Tibial nerve (tissue), 4 donors: ENCODE measurements at regions not wholly inside any gene's neighbourhood (a gene's known extent, or its start where the extent isn't known, plus 50 kb on each side); places are given as distances from the start of the nearest gene placed in this dataset.

Experiments
- DNase-seq, 2 donors: peaks; one replicate each; pipeline ENCODE4 v3.0.0-alpha.2; 2019; ENCODE audit warnings: low spot score in 2 of 2
- H3K27ac ChIP-seq, 4 donors: fragments of 200-600 bp; sonication (generic) in 3 of 4; one replicate each; pipeline ENCODE4 v1.5.1; 2017 to 2019; ENCODE audit warnings: mild to moderate bottlenecking in 1 of 4
- H3K27me3 ChIP-seq, 2 donors: fragments of 200-600 bp; sonication (generic) in 1 of 2; one replicate each; pipeline versions ENCODE4 v1.5.1 to v1.6.0; 2017 to 2019
- H3K36me3 ChIP-seq, 3 donors: fragments of 200-600 bp; sonication (generic); one replicate each; pipeline ENCODE4 v1.5.1; 2018 to 2019
- H3K4me1 ChIP-seq, 4 donors: fragments of 200-600 bp; sonication (generic) in 3 of 4; one replicate each; pipeline ENCODE4 v1.5.1; 2017 to 2019
- H3K4me3 ChIP-seq, 4 donors: fragments of 200-600 bp; sonication (generic) in 3 of 4; one replicate each; pipeline ENCODE4 v1.5.1; 2017 to 2019; ENCODE audit warnings: mild to moderate bottlenecking in 1 of 4, moderate library complexity in 1 of 4
- H3K9me3 ChIP-seq, 4 donors: fragments of 200-600 bp; sonication (generic) in 3 of 4; one replicate each; pipeline ENCODE4 v1.5.1; 2017 to 2019
- EP300 ChIP-seq, 2 donors: sonication (generic); formaldehyde crosslinking; IDR thresholded peaks; one replicate each; pipeline ENCODE4 v1.6.1; 2017; ENCODE audit warnings: antibody characterized with exemption in 2 of 2, mild to moderate bottlenecking in 1 of 2
- POLR2A ChIP-seq, 2 donors: fragments of 450-650 bp; IDR thresholded peaks; one replicate each; pipeline ENCODE4 v1.6.1; 2017; ENCODE audit warnings: antibody characterized with exemption in 2 of 2, mild to moderate bottlenecking in 2 of 2, moderate library complexity in 2 of 2
- WGBS, 2 donors: methylation state at CpG; one replicate each; pipeline ENCODE4 v1.1.5; 2018; 5-methylcytosine and 5-hydroxymethylcytosine counted together
- TF ChIP-seq, protein P1 (sequence below), 5 experiments: fragments of 200-600 bp in 3 of 5; fragments of 450-650 bp in 2 of 5; sonication (generic) in 3 of 5; IDR thresholded peaks; one replicate each; pipeline ENCODE4 v1.5.1; 2016 to 2019; ENCODE audit warnings: antibody characterized with exemption in 5 of 5, mild to moderate bottlenecking in 3 of 5, moderate library complexity in 2 of 5

- TF ChIP-seq POLR2A (IDR thresholded peaks at IDR 0.05), result no peak
- TF ChIP-seq, protein P1, sequence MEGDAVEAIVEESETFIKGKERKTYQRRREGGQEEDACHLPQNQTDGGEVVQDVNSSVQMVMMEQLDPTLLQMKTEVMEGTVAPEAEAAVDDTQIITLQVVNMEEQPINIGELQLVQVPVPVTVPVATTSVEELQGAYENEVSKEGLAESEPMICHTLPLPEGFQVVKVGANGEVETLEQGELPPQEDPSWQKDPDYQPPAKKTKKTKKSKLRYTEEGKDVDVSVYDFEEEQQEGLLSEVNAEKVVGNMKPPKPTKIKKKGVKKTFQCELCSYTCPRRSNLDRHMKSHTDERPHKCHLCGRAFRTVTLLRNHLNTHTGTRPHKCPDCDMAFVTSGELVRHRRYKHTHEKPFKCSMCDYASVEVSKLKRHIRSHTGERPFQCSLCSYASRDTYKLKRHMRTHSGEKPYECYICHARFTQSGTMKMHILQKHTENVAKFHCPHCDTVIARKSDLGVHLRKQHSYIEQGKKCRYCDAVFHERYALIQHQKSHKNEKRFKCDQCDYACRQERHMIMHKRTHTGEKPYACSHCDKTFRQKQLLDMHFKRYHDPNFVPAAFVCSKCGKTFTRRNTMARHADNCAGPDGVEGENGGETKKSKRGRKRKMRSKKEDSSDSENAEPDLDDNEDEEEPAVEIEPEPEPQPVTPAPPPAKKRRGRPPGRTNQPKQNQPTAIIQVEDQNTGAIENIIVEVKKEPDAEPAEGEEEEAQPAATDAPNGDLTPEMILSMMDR (IDR thresholded peaks at IDR 0.05), result no peak
- no peak for TF ChIP-seq EP300 (IDR thresholded peaks at IDR 0.05)
- 50 to 52% methylated on average over 15 of the region's 15 CpGs for WGBS, 2 donors
- Histone ChIP-seq H3K27me3 (no peaks in the 10 kb centered on the region), H3K4me1 (peaks cover 0 to 16% (median 8%) of the 10 kb centered on the region in 4 donors), H3K4me3 (no peak overlapping the region), H3K9me3 (peaks cover 0 to 7% (median 0%) of the 10 kb centered on the region in 4 donors), H3K27ac (no peak overlapping the region), H3K36me3 (no peaks in the 10 kb centered on the region)
- no peak for DNase-seq
These were observed 139.7 kb upstream of the CCND2 start for GRCh38 chr12:4133636-4134447.

- no peak for DNase-seq
- no peaks in the 10 kb centered on the region for H3K36me3 ChIP-seq
- whole genome bisulfite sequencing, 2 donors, result 76 to 86% methylated on average over 3 to 5 of the region's 5 CpGs
These were observed 140.5 kb upstream of the CCND2 start for GRCh38 chr12:4133029-4133428.

GRCh38 chr12:4121506-4122020, 152.0 kb upstream of the CCND2 start:
- no peaks in the 10 kb centered on the region for H3K36me3 ChIP-seq
- no peak overlapping the region for H3K27ac ChIP-seq
- H3K4me1 ChIP-seq, result peaks cover 0 to 20% (median 10%) of the 10 kb centered on the region in 4 donors
- DNase-seq, result no peak
- 58 to 68% methylated on average over 6 of the region's 6 CpGs for WGBS, 2 donors
- no peak overlapping the region for H3K4me3 ChIP-seq
- TF ChIP-seq EP300 (IDR thresholded peaks at IDR 0.05), result no peak
- TF ChIP-seq, protein P1 (IDR thresholded peaks at IDR 0.05), result no peak
- TF ChIP-seq POLR2A (IDR thresholded peaks at IDR 0.05), result no peak
- H3K27me3 ChIP-seq, result no peaks in the 10 kb centered on the region
- no peaks in the 10 kb centered on the region for H3K9me3 ChIP-seq

More at GRCh38 chr12:4133029-4133428, 140.5 kb upstream of the CCND2 start:
- no peaks in the 10 kb centered on the region for H3K27me3 ChIP-seq
- H3K27ac ChIP-seq, result no peak overlapping the region
- TF ChIP-seq, protein P1 (IDR thresholded peaks at IDR 0.05), result no peak
- TF ChIP-seq EP300 (IDR thresholded peaks at IDR 0.05) (no peak), POLR2A (IDR thresholded peaks at IDR 0.05) (no peak)
- H3K4me1 ChIP-seq, result peaks cover 0 to 16% (median 8%) of the 10 kb centered on the region in 4 donors
- peaks cover 0 to 7% (median 0%) of the 10 kb centered on the region in 4 donors for H3K9me3 ChIP-seq
- no peak overlapping the region for H3K4me3 ChIP-seq

DNA sequence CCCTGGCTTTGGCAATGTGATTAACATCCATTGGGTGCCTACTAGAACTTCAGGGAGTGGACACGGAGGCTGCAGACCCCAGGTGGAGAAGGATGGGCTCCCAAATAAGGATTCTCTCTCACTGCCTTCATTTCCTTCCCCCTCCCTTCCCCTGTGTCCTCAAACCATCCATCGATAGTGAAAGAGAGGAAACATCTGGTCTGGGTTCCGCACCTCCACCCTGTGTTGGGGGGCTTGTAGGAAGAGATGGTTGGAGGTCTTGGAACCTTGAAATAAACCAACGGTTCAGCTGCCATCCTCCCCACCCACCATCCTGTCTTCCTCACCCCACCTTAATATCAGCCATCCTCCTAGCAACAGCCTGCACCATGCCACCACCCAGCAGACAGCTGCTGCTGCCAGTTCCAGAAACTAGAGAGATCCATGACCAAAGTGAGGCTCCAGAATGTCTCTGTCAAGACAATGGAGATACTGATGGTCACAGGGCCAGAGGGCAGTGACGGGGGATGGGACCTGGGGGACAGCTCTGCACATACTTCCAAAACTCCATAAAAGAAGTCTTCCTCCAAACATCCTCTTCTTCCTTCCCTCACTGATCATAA, 153.1 kb upstream of the CCND2 start:
- no peak overlapping the region for H3K27ac ChIP-seq
- DNase-seq, result no peak
- H3K9me3 ChIP-seq, result no peaks in the 10 kb centered on the region
- no peaks in the 10 kb centered on the region for H3K36me3 ChIP-seq
- H3K4me3 ChIP-seq, result no peak overlapping the region
- TF ChIP-seq POLR2A (IDR thresholded peaks at IDR 0.05) (no peak), EP300 (IDR thresholded peaks at IDR 0.05) (no peak)
- TF ChIP-seq, protein P1 (IDR thresholded peaks at IDR 0.05), result no peak
- H3K27me3 ChIP-seq, result no peaks in the 10 kb centered on the region
- 74 to 76% methylated on average over 5 of the region's 5 CpGs for WGBS, 2 donors
- peaks cover 0 to 24% (median 16%) of the 10 kb centered on the region in 4 donors for H3K4me1 ChIP-seq
